ENCODE measurements at regions not wholly inside any gene's neighbourhood (a gene's known extent, or its start where the extent isn't known, plus 50 kb on each side); places are given as distances from the start of the nearest gene placed in this dataset.

DNA sequence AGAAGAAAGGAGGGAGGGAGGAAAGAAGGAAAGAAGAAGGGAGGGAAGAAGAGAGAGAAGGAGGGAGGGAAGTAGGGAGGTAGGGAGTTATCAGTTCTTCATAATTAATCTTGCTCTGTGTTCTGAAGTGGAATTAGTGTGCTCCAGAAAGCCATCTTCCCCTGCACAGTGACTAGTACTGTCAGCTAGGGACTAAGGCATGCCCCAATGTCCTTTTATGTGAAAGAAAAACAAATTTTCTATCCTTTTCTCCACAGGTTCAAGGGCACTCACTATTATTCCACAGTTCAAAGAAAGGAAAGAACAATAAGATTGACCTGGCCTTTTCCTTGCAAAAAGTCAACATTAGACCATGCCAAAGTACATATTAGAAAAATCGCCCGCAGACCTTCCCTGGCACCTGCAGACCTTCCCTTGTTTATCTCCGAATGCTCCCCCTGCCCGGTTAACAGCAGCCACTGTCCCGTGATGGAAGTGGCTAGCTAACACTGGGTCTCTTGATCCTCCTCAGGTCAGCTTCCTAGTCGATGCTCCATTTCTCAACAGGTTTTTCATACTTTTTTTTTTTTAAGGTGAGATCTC, 107.2 kb upstream of the EDEM3 start:
- TF ChIP-seq CHD2 (IDR thresholded peaks at IDR 0.05; ENCODE audit: borderline replicate concordance, low read depth, low read length): no peak
- no peak for TF ChIP-seq POLR2A (IDR thresholded peaks at IDR 0.05; ENCODE audit: low read depth, low read length)
- TF ChIP-seq, protein P1, sequence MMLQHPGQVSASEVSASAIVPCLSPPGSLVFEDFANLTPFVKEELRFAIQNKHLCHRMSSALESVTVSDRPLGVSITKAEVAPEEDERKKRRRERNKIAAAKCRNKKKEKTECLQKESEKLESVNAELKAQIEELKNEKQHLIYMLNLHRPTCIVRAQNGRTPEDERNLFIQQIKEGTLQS (IDR thresholded peaks at IDR 0.05; ENCODE audit: borderline replicate concordance, extremely low read depth, low read depth, low read length): no peak
- no peak for TF ChIP-seq MEF2A (IDR thresholded peaks at IDR 0.05; ENCODE audit: insufficient read depth, low read depth, low read length)
- TF ChIP-seq SUPT20H (IDR thresholded peaks at IDR 0.05; ENCODE audit: borderline replicate concordance, control insufficient read depth, low read depth, low read length): no peak
- TF ChIP-seq ZNF274 (IDR thresholded peaks at IDR 0.05; ENCODE audit: insufficient read depth, insufficient read length): no peak
- no peak for TF ChIP-seq SKIL (IDR thresholded peaks at IDR 0.05; ENCODE audit: low read depth, poor library complexity, severe bottlenecking)
- TF ChIP-seq REST (IDR thresholded peaks at IDR 0.05; ENCODE audit: low read depth, low read length): no peak
- no peak for TF ChIP-seq BMI1 (IDR thresholded peaks at IDR 0.05; ENCODE audit: borderline replicate concordance)
- TF ChIP-seq ZBTB11 (CRISPR knock-in tag; IDR thresholded peaks at IDR 0.05): no peak
- TF ChIP-seq BRCA1 (IDR thresholded peaks at IDR 0.05; ENCODE audit: low read depth, low read length): no peak
- CTCF ChIA-PET: interaction anchor here (0.6 kb wide), 1 partner anchor 702 kb away, joined by 3 read pairs; no protein-coding TSS in a partner anchor
- RAD21 ChIA-PET (ENCODE audit: unreplicated experiment): no interaction called here
- 96% methylated on average over 6 of the region's 6 CpGs for WGBS (ENCODE audit: insufficient coverage, insufficient replicate concordance, low lambda C conversion rate, missing lambda C conversion rate)
- no peaks in the 10 kb centered on the region for H4K20me1 ChIP-seq (ENCODE audit: control insufficient read depth, insufficient read depth)
- in situ Hi-C loops (cut with MboI): no loop called here
- peaks cover 20% of the 10 kb centered on the region for H3K4me1 ChIP-seq (ENCODE audit: control insufficient read depth, insufficient read depth, low read length)
- H3K36me3 ChIP-seq (ENCODE audit: control insufficient read depth in 2 of 2, insufficient read depth in 2 of 2, low read length in 1 of 2): no peaks in the 10 kb centered on the region
- no peak overlapping the region for H3K4me3 ChIP-seq
- DNase-seq (ENCODE audit: low read depth, low spot score) (no peak), FAIRE-seq (no peak), ATAC-seq (no peak)
- H3K9ac ChIP-seq (ENCODE audit: control insufficient read depth, insufficient read depth, low read length): no peak overlapping the region
- H3K9me3 ChIP-seq (replicated peaks; ENCODE audit: control insufficient read depth, insufficient read depth, low read length): no peaks in the 10 kb centered on the region; the same call in 2 of the 3 replicates
- no peaks in the 10 kb centered on the region for H3K27me3 ChIP-seq (replicated peaks in 1 of 2; ENCODE audit: control insufficient read depth in 2 of 2, insufficient read depth in 2 of 2, low read length in 1 of 2)
- no peak overlapping the region for H2AFZ ChIP-seq (ENCODE audit: control insufficient read depth, low read depth, low read length)
- POLR2A ChIA-PET: no interaction called here
- no peaks in the 10 kb centered on the region for H3K79me2 ChIP-seq (ENCODE audit: control insufficient read depth, insufficient read depth, low read length)
- intact Hi-C loops (cut with micrococcal nuclease; ENCODE audit: unreplicated experiment): no loop called here
- no TSS peak for BruUV-seq (replicated peaks)
- SMC1A ChIA-PET (ENCODE audit: uncharacterized antibody, unreplicated experiment): interaction anchor here (0.6 to 0.7 kb wide), 2 partner anchors 135 to 709 kb away, joined by 3 to 4 read pairs; no protein-coding TSS in a partner anchor
- H3K27ac ChIP-seq (ENCODE audit: control insufficient read depth, insufficient read depth): no peak overlapping the region
- H3K4me2 ChIP-seq (ENCODE audit: control insufficient read depth, insufficient read depth): no peak overlapping the region

Measured in GM12878 (cell line).